Stimulated activated CD8-positive, alpha-beta memory T cell treated with anti-CD3 and anti-CD28 coated beads, Interleukin-15, amount 100 ng/mL, for 1 hour (primary cell): ENCODE measurements at regions not wholly inside any gene's neighbourhood (a gene's known extent, or its start where the extent isn't known, plus 50 kb on each side); places are given as distances from the start of the nearest gene placed in this dataset.

ENCODE experiments used
- DNase-seq: peaks from one replicate; pipeline ENCODE4 v3.0.0-alpha.2; 2020; ENCODE audit warnings: low read depth

DNA sequence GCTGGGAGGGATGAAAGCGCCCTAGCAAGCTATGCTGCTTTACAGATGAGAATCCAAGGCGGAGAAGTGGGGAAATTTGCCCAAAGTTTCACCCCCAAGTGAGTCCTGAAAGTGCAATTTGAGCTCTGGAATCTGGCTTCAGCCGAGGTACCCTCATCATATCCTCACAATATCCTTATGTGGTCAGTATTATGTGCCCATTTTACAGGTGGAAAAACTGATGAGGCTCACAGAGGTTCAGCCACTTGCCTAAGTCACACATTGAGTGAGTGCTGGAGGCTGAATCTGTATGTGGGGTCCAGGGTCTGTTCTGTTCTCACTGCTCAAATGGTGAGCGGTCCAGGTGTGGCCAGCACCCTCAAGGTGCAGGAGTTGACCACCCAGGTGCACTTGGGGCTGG, 85.3 kb downstream of the MATN1 start:
- no peak for DNase-seq

DNA sequence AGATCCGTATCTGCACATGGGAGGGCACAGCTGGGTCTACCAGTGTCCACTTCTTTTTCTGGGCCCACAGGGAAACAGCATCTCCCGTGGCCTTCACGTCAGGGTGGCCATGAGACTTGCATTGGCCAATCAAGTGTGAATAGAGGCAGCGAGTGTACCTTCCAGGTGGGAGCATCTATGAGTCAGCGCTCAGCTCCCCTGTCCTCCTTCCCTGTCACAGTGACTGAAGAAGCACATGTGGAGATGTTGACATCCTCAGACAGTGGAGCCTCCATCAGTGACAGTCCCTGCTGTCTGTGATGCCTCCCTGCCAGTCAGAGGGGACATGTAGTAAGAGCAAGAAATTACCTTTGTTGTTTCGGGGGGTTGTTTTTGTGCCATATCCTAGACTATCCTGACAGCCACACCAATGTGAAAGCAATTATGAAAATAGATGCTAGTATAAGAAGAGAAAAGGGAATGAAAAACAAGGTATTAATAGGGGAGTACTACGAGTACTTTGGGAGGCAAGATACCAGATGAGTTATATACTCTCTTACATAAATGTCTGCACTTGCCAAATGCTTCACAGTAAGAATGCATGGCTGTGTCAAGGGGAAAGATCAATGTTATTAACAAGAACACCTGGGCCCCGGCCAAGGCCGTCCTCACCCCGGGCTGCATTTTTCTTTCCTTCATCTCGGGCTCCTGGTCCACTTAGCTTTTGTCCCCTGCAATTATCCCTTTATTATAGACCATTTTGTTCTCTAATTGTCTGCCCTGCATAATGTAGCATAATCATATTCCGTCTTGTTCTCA, 86.0 kb downstream of the MATN1 start:
- DNase-seq, result no peak

DNA sequence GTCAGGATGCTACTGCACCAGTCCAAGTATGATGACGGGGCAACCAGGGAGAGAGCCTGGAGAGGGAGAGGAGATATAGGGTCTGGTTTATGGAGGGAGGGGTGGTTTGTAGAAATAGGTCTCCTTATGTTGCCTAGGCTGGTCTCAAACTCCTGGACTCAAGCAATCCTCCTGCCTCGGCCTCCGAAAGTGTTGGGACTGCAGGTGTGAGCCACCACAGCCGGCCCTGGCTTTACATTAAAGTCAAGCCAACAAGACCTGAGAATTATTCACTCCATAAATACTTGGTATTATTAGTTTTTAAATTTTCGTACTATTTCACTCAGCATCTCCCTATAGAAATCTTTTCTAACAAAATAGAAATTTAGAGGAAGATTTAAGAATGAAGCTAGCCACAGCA, 86.8 kb downstream of the MATN1 start:
- DNase-seq, result no peak

DNA sequence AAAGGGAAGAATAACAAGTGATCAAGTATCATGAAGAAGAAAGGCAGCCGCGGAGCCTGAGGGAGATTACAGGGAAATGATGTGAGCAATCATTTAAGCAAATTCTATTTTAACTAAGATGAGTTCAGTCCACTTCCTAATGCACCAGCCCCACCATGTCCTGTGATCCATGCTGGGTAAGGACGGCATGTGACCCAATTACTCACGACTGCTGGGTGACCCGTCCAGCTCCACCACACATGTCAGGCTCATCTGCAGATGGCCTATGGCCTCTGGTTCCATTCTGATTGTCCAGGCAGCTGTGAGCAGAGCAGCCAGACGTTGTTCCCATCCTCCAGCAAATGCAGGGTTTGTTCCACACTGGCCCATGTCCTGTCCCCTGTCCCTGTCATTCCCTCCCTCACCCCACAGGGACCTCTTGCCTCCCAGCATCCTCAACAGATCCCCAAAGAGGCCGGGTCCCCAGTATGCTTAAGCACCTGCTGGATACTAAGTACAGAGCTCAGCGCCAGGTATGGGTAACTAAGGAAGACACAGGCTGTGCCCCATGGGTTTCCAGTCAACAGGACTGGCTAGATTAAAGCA, 87.9 kb downstream of the MATN1 start:
- no peak for DNase-seq

DNA sequence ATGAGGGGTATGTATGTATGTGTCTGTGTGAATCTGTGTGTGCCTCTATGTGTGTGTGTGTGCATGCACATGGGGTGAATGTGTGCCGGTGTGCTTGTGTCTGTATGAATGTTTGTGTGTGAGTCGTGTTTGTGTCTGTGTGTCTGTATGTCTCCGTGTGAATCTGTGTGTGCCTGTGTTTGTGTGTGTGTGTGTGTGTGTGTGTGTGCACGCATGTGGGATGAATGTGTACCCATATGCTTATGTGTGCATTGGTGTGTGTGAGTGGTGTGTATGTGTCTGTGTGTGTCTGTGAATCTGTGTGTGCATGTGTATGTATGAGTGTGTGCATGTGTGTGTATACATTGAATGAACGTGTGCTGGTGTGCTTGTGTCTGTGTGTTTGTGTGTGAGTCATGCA, 88.9 kb downstream of the MATN1 start:
- DNase-seq, result no peak

DNA sequence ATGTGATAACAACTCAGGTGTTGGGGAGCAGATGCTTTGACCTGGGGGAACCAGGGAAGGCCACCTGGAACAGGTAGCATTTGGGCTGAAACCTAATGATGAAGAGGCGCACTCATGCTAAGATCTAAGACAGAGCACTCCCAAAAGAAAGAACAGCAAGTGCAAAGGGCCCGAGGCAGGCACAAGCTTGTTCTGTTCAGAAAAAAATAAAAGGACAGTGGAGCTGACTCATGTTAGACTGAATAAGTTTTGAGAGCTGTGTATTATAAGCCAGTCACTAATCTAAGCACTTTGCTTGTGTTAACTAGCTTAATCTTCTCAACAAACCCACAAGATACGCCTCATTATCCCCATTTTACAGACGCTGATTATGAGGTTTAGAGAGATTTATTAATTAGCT, 90.1 kb downstream of the MATN1 start:
- DNase-seq, result no peak

DNA sequence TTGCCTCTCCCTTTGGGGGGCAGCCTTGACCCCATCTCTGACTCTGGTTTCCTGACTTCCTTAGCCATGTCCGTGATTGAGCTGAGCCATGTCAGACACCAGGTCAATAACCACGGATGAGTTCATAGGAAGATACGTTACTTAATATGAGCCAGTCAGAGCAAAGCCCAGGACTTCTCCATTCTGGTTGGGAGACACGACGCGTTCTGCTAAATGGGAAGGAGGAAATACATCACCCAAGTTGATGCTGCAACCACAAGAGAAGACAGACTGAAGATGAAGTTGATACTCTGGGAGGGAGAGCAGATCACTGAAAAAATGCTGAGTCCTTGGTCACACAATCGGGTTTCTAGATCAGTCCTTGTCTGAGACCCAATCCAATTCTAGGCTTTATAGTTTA, 90.9 kb downstream of the MATN1 start:
- no peak for DNase-seq

DNA sequence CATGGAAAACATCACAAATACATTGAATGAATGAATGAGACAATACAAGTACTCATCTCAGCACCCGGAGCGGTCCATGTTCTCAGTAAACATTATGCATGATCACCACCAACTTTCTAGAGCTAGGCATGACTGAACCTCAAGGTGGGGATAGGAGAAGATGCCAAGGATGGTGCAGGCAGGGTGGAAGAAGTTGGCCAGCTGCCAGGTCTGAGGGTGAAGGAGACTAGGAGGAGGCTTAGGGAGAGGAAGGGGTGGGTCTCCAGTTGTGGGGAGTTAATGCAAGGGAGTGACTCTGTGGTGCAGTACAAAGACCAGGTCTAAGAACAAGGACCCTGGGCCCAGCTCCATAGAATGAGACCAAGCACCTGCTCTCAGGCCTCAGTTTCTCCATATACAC, 91.7 kb downstream of the MATN1 start:
- no peak for DNase-seq

DNA sequence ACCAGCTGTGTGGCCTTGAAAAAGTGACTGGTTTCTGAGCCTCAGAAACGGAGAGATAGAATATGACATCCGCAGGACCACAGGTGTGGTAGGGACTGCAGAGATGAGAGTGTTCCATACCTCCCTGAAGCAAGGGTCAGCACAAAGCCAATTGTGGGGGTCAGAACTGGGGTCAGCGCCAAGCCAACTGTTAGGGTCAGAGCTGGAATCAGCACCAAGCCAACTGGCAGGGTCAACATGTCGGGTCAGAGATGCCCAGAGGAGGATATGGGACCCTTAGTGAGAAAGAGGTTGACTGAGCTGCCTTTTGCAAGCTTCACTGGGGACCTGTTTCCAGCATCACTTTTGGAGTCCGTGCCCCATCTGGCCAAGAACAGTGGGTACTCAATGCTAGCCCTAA, 93.9 kb downstream of the MATN1 start:
- DNase-seq, result no peak

DNA sequence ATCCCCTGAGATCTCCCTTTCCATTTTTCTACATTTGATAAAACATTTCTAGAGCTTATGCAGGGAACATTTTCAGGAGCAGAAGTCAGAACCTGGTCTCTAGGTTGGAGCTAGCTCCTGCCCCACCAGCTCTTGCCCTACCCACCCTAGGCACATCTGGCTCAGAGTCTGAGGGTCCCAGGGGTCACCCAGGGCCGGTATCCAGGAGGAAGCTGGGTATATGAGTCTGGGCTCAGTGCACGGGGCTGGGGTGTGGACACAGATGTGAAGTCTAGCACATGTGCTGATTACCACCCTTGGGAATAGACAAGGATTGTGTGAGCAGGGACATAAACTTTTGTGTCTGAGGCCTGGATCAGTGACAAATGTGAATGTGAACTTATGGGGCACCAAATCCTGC, 95.4 kb downstream of the MATN1 start:
- DNase-seq, result no peak

DNA sequence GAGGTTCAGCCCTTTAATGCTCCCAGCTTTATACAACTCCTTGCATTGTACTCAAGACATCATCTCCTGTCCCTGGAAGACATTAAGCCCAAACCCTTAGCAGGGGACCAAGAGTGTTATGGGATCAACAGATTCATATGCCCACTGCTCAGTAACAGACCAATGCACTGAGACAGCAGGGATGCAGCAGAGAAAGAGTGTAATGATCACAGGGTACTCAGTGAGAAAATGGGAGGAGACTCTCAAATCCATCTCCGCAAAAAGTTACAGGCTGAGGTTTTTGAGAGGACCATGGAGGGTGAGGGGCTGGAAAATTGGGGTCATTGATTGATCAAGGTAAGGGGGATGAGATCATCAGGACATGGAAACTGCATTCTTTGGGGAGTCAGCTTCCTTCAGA, 96.2 kb downstream of the MATN1 start:
- DNase-seq, result no peak

DNA sequence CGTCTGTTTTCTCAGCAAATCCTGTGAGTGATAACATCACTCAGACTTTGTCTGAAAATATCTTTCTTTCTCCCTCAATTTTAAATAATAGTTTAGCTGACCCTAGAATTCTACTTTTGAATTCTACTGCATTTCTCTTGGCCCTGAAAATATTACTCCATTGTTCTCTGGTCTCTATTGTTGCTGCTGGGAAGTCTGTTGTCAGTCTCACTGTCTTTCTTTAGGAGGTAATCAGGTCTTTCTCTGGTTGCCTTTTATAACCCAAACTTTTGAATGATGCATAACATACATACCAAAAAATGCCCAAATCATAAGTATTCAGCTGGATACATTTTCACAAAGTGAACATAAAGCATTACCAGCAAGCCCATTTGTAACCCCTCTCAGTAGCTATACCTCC, 100.0 kb downstream of the MATN1 start:
- DNase-seq, result no peak

DNA sequence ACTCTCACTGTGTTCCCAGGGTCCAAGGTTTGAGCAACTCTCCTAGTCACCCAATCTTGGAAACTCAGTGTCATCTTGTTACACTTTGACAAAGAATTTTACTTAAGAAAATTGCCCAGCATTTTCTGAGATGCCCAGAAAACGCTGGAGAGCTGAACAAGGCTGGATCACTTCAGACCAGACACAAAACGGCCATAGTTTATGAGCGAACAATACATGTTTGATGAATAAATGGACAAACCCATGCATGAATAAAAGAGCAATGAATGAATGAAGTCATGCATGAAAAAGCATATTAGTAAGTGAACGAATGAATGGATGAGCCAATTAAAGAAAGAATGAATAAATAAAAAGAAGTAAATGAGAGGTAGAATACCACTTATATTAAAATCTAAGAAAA, 103.8 kb downstream of the MATN1 start:
- DNase-seq, result no peak

DNA sequence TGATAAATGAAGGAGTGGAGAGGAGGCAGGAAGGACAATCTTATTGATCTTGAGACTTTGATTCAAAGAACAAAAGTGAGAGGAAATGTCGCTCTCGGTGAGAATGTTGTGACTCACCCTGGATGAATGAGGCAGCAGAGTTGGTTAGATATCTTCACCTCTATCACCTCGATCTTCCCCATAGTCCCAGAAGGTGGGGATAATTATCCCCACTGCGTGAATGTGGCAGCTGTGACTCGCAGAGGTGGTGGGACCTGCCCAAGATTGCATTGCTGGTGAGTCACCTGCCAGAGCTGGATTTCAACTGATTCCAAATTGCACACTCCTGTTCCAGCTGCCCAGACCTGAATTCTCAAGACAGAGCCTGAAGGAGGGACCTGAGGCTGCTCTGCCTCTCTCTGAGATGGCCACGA, 105.0 kb downstream of the MATN1 start:
- no peak for DNase-seq

DNA sequence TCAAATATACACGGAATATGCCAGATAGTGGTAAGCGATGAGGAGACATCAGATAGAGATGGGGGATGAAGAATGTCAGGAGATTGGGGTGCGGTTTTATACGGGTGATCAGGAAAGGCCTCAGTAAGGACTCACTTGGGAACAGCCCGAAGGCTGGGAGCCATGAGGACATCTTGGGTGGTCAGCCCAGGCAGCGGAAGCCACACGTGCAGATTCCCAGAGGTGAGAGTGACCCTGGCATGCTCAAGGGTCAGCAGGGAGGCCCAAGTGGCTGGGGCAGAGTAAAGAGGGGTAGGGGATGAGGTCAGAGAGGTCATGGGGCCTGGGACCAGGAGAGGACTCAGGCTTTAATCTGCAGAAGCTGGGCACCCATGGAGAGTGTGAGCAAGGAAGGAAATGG, 106.6 kb downstream of the MATN1 start:
- no peak for DNase-seq

DNA sequence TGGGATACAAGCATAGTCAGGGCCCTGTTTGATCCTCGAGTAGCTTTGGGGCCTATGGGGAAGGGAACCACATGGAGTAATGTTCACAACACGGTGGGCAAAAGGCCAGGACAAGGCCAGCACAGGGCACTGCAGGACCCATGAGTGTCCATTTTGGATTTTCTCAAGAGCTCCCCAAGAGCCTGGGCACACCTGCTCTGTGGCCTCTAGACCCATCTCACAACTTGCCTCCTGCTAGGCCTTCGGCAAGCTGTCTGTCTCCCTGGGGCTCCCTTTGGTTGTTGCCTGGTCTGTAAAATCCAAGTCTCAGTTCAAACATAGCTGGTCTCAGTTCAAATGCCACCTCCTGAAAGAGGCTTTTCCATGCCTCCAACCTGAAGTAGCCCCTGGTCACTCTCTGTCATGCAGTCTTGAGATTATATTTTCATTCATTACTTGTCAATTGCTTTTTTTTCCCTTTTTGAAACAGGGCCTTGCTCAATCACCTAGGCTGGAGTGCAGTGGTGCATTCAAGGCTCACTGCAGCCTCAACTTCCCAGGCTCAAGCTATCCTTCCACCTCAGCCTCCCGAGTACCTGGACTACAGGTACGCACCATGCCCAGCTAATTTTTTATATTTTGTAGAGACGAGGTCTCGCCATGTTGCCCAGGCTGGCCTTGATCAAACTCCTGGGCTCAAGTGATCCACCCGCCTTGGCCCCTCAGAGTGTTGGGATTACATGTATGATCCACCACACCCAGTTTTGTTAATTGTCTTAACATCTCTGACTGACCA, 107.4 kb downstream of the MATN1 start:
- no peak for DNase-seq

DNA sequence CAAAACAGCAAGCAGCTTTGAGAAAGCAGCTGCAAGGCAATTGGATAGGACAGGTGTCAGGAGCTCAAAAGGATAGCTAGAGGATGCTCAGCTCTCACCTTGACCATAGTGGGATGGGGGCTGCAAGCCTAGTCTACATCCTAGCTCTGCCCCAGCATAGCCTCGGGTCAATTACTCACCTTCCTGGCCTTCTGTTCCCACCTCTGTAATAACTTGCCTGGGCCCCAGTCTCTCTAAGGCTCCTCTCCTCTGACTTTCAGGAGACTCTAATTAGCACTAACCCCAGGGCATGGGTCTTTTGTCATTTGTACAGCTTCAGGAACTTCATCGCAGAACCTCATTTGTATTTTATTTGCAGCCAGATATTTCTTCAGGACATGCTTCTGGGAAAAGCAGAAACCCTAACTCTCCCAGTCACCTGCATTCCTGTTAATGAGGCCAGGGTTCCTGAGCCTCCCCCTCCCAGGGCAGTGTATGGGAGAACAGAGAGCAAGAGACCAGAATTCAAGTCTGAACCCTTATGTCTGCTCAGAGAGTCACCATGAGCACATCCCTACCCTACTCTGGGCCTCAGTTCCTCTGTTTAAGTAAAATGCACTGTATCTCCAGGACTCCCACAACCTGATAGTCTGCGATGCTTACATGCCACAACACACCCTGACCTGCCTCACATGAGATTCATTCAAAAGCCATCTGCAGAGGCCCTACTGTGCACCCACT, 108.1 kb downstream of the MATN1 start:
- DNase-seq, result no peak

DNA sequence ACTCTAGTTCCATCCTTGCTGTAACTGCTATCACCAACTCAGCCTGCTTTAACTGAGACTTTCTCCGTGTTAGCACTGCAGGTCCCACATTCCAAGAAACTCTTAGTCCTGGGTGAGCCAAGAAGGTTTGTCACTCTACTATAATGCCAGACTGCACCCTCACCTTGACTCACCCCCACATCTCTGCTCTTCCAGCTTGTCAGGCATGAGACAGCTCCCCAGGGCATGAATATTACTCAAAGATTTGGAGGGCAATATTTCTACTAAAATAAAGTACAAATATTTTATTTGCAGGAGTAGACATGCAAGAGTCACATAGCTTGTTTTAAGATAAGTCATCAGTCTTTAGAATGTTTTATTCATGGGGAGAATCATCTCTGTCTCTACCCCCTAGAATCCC, 110.2 kb downstream of the MATN1 start:
- DNase-seq, result no peak

DNA sequence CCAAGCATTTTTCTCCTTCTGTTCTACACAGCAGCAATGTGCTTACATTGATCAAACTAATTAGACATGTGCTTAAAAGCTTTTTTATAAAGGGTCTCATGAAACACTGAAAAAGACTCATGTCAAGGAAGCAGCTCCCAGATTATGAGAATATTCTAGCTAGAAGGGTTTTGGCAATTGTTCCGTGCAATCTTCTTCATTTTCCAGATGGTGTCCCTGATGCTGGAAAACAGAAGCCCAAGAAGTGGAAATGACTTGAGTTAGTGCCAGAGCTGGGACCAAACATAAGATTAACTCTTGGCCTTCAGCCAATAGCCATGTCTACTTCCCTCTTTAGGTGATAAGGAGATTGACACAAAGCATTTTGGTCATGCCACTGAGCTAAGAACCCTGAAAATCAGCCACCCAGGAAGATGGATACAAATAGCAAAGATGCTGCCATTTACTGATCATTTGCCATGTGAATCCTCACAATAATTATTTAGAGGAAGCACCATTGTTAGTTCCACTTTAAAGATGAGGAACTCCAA, 110.8 kb downstream of the MATN1 start:
- no peak for DNase-seq

DNA sequence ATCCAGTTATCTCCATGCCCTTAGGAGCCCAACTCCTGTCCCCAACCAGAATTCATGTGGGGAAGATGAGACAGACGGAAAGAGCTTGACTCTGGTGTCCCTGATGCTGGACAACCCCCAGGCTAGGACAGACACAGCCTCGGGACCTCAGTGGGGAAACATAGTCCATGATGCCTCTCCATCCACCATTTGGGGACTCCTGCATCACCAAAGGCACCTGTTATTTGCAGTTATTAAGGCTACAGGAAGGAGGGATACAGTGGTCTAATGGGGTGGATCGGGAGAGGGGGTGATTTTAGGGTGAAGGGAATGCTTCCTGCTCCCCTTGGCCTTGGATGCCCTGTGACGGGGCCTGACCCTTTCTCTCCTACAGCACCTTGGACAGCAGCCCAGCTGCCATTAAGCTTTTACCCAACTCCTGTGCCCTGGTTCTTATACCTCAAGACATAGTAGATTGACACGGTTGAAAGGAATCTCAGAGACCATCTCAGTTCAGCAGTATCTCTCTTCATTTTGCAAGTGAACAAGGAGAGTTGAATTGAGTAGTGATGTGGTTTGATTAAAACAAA, 111.6 kb downstream of the MATN1 start:
- DNase-seq, result no peak

DNA sequence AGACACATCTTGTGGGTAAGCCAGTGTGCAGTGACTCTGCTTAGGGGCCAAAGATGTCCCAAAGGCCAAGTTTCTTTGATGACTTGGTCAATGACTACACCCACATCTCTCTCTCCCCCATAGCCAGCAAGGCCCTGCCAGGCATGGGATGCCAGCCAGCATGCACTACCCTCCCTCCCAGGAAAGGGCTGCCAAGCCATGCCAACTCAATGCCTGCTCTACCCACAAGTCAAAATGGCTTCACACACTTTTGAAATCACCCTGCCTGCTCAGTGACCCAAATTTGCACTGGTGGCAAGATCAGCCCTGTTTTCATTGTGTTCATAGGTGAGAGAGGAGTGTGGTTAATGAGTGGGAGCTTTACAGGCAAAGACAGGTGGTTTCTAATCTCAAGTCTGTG, 112.5 kb downstream of the MATN1 start:
- DNase-seq, result no peak

DNA sequence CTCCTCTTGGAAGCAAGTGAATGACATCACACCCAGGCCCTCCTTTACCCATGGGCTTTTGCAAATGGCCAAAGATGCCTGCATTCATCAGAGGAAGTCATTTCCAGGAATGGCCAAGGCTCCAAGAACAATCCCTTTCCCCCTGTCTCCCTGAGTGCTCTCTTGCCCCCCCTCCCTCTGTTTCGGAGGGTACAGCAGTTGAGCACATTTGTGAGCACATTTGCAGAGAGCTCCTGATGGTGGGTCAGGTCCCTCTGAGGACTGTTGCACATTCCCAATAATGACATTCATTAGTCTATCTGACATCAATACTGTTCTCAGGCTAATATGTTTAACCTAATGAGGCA, 113.4 kb downstream of the MATN1 start:
- no peak for DNase-seq
